GM12878 (cell line): ENCODE measurements at regions not wholly inside any gene's neighbourhood (a gene's known extent, or its start where the extent isn't known, plus 50 kb on each side); places are given as distances from the start of the nearest gene placed in this dataset.

Experiments used
- ATAC-seq: fragments of 200-7000 bp; cut with Tn5 transposase; 3 replicates; pipeline ENCODE4 v1.9.1; 2020; ENCODE audit warnings: mild to moderate bottlenecking, moderate library complexity
- BruUV-seq: library from RNA; stranded (reverse); fragments of 400-500 nt; replicated peaks from 2 replicates; lab custom pipeline; 2021; lab: Mats Ljungman, UMichigan
- CTCF ChIA-PET: fragments of 300-600 bp; sonication (Branson Sonifier 250); formaldehyde crosslinking; extraction: SDS; loops from one replicate; lab custom pipeline; 2021; ENCODE audit warnings: inconsistent platforms; lab: Yijun Ruan, JAX
- POLR2A ChIA-PET: fragments of 350-600 bp; formaldehyde crosslinking; extraction: SDS; loops from one replicate; lab custom pipeline; 2021; ENCODE audit warnings: inconsistent platforms; lab: Charles Lee
- RAD21 ChIA-PET: fragments of 300-600 bp; sonication (Branson Sonifier 250); formaldehyde crosslinking; loops from one replicate; lab custom pipeline; 2023; ENCODE audit warnings: antibody characterized with exemption; ENCODE audit not compliant: unreplicated experiment; lab: Charles Lee
- SMC1A ChIA-PET: fragments of 300-600 bp; sonication (Branson Sonifier 250); formaldehyde crosslinking; loops from one replicate; lab custom pipeline; 2023; ENCODE audit not compliant: unreplicated experiment, uncharacterized antibody; lab: Charles Lee
- DNase-seq: peaks from one replicate; pipeline ENCODE4 v3.0.0-alpha.2; 2011; ENCODE audit warnings: low read depth, low spot score
- FAIRE-seq: peaks from 3 replicates; lab custom pipeline; 2011; peaks lifted over from hg19 to GRCh38; lab: Jason Lieb, UNC
- H2AFZ ChIP-seq: 2 replicates; pipeline ENCODE4 v1.6.0; 2011; ENCODE audit warnings: low read depth, low read length, control low read depth; ENCODE audit not compliant: control insufficient read depth
- H3K27ac ChIP-seq: 2 replicates; pipeline ENCODE4 v1.5.1; 2011; ENCODE audit warnings: control low read depth; ENCODE audit not compliant: control insufficient read depth, insufficient read depth
- H3K27me3 ChIP-seq, 2 experiments: replicated peaks in 1 of 2; 2 replicates each; pipeline versions ENCODE4 v1.6.0 to v1.6.1; 2011; ENCODE audit warnings: low read length in 1 of 2; ENCODE audit not compliant: control insufficient read depth in 2 of 2, insufficient read depth in 2 of 2
- H3K36me3 ChIP-seq, 2 experiments: 2 replicates each; pipeline ENCODE4 v1.5.1; 2011; ENCODE audit warnings: low read length in 1 of 2; ENCODE audit not compliant: control insufficient read depth in 2 of 2, insufficient read depth in 2 of 2
- H3K4me1 ChIP-seq: 2 replicates; pipeline ENCODE4 v1.6.1; 2011; ENCODE audit warnings: mild to moderate bottlenecking, low read length, moderate library complexity, mixed read lengths; ENCODE audit not compliant: control insufficient read depth, insufficient read depth
- H3K4me2 ChIP-seq: 2 replicates; pipeline ENCODE4 v1.6.0; 2011; ENCODE audit warnings: control low read depth; ENCODE audit not compliant: control insufficient read depth, insufficient read depth
- H3K4me3 ChIP-seq: fragments of 200-600 bp; sonication (generic); 2 replicates; pipeline ENCODE4 v1.5.1; 2016
- H3K79me2 ChIP-seq: 2 replicates; pipeline ENCODE4 v1.6.0; 2011; ENCODE audit warnings: low read length; ENCODE audit not compliant: control insufficient read depth, insufficient read depth
- H3K9ac ChIP-seq: 2 replicates; pipeline ENCODE4 v1.8.0; 2011; ENCODE audit warnings: low read length, control low read depth, mixed read lengths; ENCODE audit not compliant: control insufficient read depth, insufficient read depth
- H3K9me3 ChIP-seq: replicated peaks from 3 replicates; pipeline ENCODE4 v1.5.1; 2011; ENCODE audit warnings: mild to moderate bottlenecking, low read length; ENCODE audit not compliant: control insufficient read depth, insufficient read depth
- H4K20me1 ChIP-seq: 2 replicates; pipeline ENCODE4 v1.6.0; 2011; ENCODE audit not compliant: control insufficient read depth, insufficient read depth
- BCL11A ChIP-seq: IDR thresholded peaks from 2 replicates; pipeline ENCODE4 v1.6.1; 2011; ENCODE audit warnings: low read depth, low read length
- BCLAF1 ChIP-seq: fragments of 450-650 bp; IDR thresholded peaks from 2 replicates; pipeline ENCODE4 v1.6.1; 2017; ENCODE audit warnings: antibody characterized with exemption, mild to moderate bottlenecking, moderate library complexity
- E2F8 ChIP-seq: fragments of 450-650 bp; IDR thresholded peaks from 2 replicates; pipeline ENCODE4 v1.6.1; 2018; ENCODE audit warnings: mild to moderate bottlenecking, low read depth, moderate library complexity; ENCODE audit not compliant: partially characterized antibody
- HDAC2 ChIP-seq: fragments of 200-600 bp; sonication (generic); IDR thresholded peaks from 2 replicates; pipeline ENCODE4 v1.6.1; 2017
- IRF4 ChIP-seq: IDR thresholded peaks from 2 replicates; pipeline ENCODE4 v1.6.1; 2011; ENCODE audit warnings: low read depth, low read length
- JUND ChIP-seq: IDR thresholded peaks from 2 replicates; pipeline ENCODE4 v1.6.1; 2012; ENCODE audit warnings: low read depth, mild to moderate bottlenecking, low read length, improper control_type of control experiment, moderate library complexity
- NR2F1 ChIP-seq: fragments of 450-650 bp; conservative IDR thresholded peaks from 2 replicates; pipeline ENCODE4 v1.6.1; 2017; ENCODE audit warnings: mild to moderate bottlenecking
- ZBTB40 ChIP-seq: fragments of 450-650 bp; IDR thresholded peaks from 2 replicates; pipeline ENCODE4 v1.6.1; 2016; ENCODE audit warnings: mild to moderate bottlenecking, moderate library complexity, borderline replicate concordance
- ZNF687 ChIP-seq: fragments of 450-650 bp; IDR thresholded peaks from 2 replicates; pipeline ENCODE4 v1.6.1; 2017; ENCODE audit warnings: mild to moderate bottlenecking, moderate library complexity
- WGBS: methylation state at CpG from one replicate; pipeline ENCODE4 v1.1.6; 2016; ENCODE audit warnings: low lambda C conversion rate; ENCODE audit not compliant: insufficient replicate concordance, insufficient coverage; ENCODE audit errors: missing lambda C conversion rate; 5-methylcytosine and 5-hydroxymethylcytosine counted together
- in situ Hi-C: fragments of 300-500 bp; cut with MboI; formaldehyde crosslinking; loops from 9 replicates; pipeline ENCODE4 v1.14.3; 2018; ENCODE audit warnings: mixed read lengths
- intact Hi-C: fragments of 100-400 bp; cut with micrococcal nuclease; formaldehyde crosslinking; loops from one replicate; pipeline ENCODE4 v1.14.2; 2022; ENCODE audit not compliant: unreplicated experiment

- SMC1A ChIA-PET: no interaction called here
- Histone ChIP-seq H3K9ac (no peak overlapping the region), H3K27me3 (no peaks in the 10 kb centered on the region), H3K79me2 (no peaks in the 10 kb centered on the region), H3K9me3 (no peaks in the 10 kb centered on the region), H3K4me2 (no peak overlapping the region), H4K20me1 (no peaks in the 10 kb centered on the region), H3K4me1 (no peaks in the 10 kb centered on the region), H3K36me3 (no peaks in the 10 kb centered on the region), H3K4me3 (no peak overlapping the region), H2AFZ (no peak overlapping the region), H3K27ac (no peak overlapping the region)
- no peak for TF ChIP-seq NR2F1
- no peak for TF ChIP-seq JUND
- TF ChIP-seq BCLAF1: no peak
- TF ChIP-seq ZBTB40: no peak
- no peak for TF ChIP-seq E2F8
- TF ChIP-seq ZNF687: no peak
- TF ChIP-seq BCL11A: no peak
- no peak for TF ChIP-seq IRF4
- TF ChIP-seq HDAC2: no peak
- no TSS peak for BruUV-seq
- CTCF ChIA-PET: no interaction called here
- POLR2A ChIA-PET: no interaction called here
- intact Hi-C loops (no loop called here), in situ Hi-C loops (no loop called here)
- ATAC-seq (no peak), DNase-seq (no peak), FAIRE-seq (no peak)
- WGBS: 30% methylated on average over 5 of the region's 5 CpGs
- RAD21 ChIA-PET: no interaction called here
These were observed 295.5 kb upstream of the KAZN start for GRCh38 chr1:14303011-14303410.
